ENCODE measurements at regions not wholly inside any gene's neighbourhood (a gene's known extent, or its start where the extent isn't known, plus 50 kb on each side); places are given as distances from the start of the nearest gene placed in this dataset.

GRCh38 chr9:13615660-13616490, 336.4 kb upstream of the MPDZ start:
- Histone ChIP-seq H3K4me1 (ENCODE audit: control insufficient read depth, insufficient read depth, low read length) (no peaks in the 10 kb centered on the region), H3K4me3 (ENCODE audit: low read depth, low read length) (no peak overlapping the region), H3K36me3 (ENCODE audit: control insufficient read depth in 2 of 2, insufficient read depth in 1 of 2, low read length in 2 of 2) (no peaks in the 10 kb centered on the region), H3K27ac (ENCODE audit: extremely low read depth, low read depth, low read length) (no peak overlapping the region), H3K9me3 (ENCODE audit: control insufficient read depth, insufficient read depth, low read depth, low read length) (no peaks in the 10 kb centered on the region)
- ChIA-PET POLR2A (no interaction called here), CTCF (no interaction called here)
- TF ChIP-seq SCRT1 (tag by site-specific recombination; IDR thresholded peaks at IDR 0.05; ENCODE audit: borderline replicate concordance), result no peak
- TF ChIP-seq ZNF558 (tag by site-specific recombination; IDR thresholded peaks at IDR 0.05), result no peak
- TF ChIP-seq ZSCAN5A (tag by site-specific recombination; IDR thresholded peaks at IDR 0.05), result no peak
- no peak for TF ChIP-seq ZNF843 (tag by site-specific recombination; IDR thresholded peaks at IDR 0.05)
- no peak for TF ChIP-seq ZNF211 (tag by site-specific recombination; IDR thresholded peaks at IDR 0.05; ENCODE audit: low read depth)
- TF ChIP-seq INSM2 (tag by site-specific recombination; IDR thresholded peaks at IDR 0.05), result no peak
- TF ChIP-seq SCRT2 (tag by site-specific recombination; IDR thresholded peaks at IDR 0.05), result no peak

GRCh38 chr9:13614060-13614459, 334.6 kb upstream of the MPDZ start:
- POLR2A ChIA-PET, result no interaction called here

More at GRCh38 chr9:13614060-13614459, 334.6 kb upstream of the MPDZ start:
- Histone ChIP-seq H3K36me3 (ENCODE audit: control insufficient read depth in 2 of 2, insufficient read depth in 1 of 2, low read length in 2 of 2) (no peaks in the 10 kb centered on the region), H3K9me3 (ENCODE audit: control insufficient read depth, insufficient read depth, low read depth, low read length) (no peaks in the 10 kb centered on the region), H3K27ac (ENCODE audit: extremely low read depth, low read depth, low read length) (no peak overlapping the region), H3K4me1 (ENCODE audit: control insufficient read depth, insufficient read depth, low read length) (no peaks in the 10 kb centered on the region), H3K4me3 (ENCODE audit: low read depth, low read length) (no peak overlapping the region)
- CTCF ChIA-PET, result no interaction called here
- TF ChIP-seq ZNF157 (tag by site-specific recombination; IDR thresholded peaks at IDR 0.05), result no peak
- TF ChIP-seq ZNF623 (tag by site-specific recombination; IDR thresholded peaks at IDR 0.05), result no peak
- no peak for TF ChIP-seq ZNF626 (tag by site-specific recombination; IDR thresholded peaks at IDR 0.05)
- no peak for TF ChIP-seq ZNF621 (tag by site-specific recombination; IDR thresholded peaks at IDR 0.05)
- no peak for TF ChIP-seq ZNF529 (tag by site-specific recombination; IDR thresholded peaks at IDR 0.05; ENCODE audit: insufficient replicate concordance)
- no peak for TF ChIP-seq ZNF513 (tag by site-specific recombination; IDR thresholded peaks at IDR 0.05)
- TF ChIP-seq ZNF211 (tag by site-specific recombination; IDR thresholded peaks at IDR 0.05; ENCODE audit: low read depth), result no peak
- no peak for TF ChIP-seq REST (tag by site-specific recombination; IDR thresholded peaks at IDR 0.05)
- no peak for TF ChIP-seq ZEB2 (tag by site-specific recombination; IDR thresholded peaks at IDR 0.05)
- TF ChIP-seq ZNF221 (tag by site-specific recombination; IDR thresholded peaks at IDR 0.05; ENCODE audit: borderline replicate concordance), result no peak
- no peak for TF ChIP-seq ATF2 (tag by site-specific recombination; IDR thresholded peaks at IDR 0.05; ENCODE audit: low read depth)
- TF ChIP-seq ZNF248 (tag by site-specific recombination; IDR thresholded peaks at IDR 0.05), result no peak

All from HEK293 (cell line).